ENCODE measurements at regions not wholly inside any gene's neighbourhood (a gene's known extent, or its start where the extent isn't known, plus 50 kb on each side); places are given as distances from the start of the nearest gene placed in this dataset.
A peak's percentile ranks its signal among the peaks of the same experiment; 100 is the strongest.

DNA sequence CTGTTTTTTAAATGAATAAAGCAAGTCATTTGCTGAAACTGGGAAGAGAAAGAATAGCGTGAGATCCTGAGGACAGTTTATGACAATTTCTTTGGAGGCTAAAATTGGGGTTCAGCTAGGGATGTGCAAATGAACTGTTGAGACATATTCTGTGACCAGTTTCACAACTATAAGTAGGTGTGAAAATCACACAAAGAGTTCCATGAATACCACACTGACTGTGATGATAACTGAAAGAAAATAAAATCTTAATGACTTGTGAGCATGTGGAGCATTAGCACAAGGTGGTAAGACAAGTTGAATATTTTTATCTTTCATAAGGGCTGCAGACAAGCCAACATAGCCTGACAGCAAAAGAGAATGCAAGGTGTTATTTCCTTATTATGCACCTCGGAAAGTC, 61.1 kb upstream of the PDGFD start:
- TF ChIP-seq, protein P1, sequence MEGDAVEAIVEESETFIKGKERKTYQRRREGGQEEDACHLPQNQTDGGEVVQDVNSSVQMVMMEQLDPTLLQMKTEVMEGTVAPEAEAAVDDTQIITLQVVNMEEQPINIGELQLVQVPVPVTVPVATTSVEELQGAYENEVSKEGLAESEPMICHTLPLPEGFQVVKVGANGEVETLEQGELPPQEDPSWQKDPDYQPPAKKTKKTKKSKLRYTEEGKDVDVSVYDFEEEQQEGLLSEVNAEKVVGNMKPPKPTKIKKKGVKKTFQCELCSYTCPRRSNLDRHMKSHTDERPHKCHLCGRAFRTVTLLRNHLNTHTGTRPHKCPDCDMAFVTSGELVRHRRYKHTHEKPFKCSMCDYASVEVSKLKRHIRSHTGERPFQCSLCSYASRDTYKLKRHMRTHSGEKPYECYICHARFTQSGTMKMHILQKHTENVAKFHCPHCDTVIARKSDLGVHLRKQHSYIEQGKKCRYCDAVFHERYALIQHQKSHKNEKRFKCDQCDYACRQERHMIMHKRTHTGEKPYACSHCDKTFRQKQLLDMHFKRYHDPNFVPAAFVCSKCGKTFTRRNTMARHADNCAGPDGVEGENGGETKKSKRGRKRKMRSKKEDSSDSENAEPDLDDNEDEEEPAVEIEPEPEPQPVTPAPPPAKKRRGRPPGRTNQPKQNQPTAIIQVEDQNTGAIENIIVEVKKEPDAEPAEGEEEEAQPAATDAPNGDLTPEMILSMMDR (IDR thresholded peaks at IDR 0.05 in 4 of 5, conservative IDR thresholded peaks at IDR 0.05 in 1 of 5), result no peak
- no peak for TF ChIP-seq POLR2A (IDR thresholded peaks at IDR 0.05)

DNA sequence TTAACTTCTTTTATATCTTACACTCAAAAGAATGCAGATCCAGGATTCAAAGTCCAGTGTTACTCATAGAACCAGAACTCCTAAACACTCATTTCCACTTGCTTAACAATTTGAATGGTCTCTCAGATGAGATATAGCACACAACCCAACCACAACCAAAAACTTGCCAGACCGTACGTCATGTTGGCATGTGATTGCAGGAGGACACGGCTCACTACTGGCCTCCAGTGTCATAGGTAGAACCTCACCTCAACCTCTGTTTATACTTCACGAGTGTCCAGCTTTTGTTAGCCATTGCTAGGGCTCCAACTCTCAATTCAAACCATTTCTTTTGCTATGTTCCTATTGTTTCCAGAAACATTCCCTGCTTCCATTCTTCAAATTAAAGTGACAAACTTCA, 58.5 kb upstream of the PDGFD start:
- DNase-seq (no peak), ATAC-seq (no peak)
- Histone ChIP-seq H3K27ac (no peak overlapping the region), H3K4me3 (no peak overlapping the region), H3K27me3 (no peaks in the 10 kb centered on the region), H3K36me3 (no peaks in the 10 kb centered on the region), H3K4me1 (no peaks in the 10 kb centered on the region), H3K9me3 (no peaks in the 10 kb centered on the region)
- in situ Hi-C loops (cut with MboI; ENCODE audit: low sequenced_read_pairs in 4 of 4) (no loop called here), intact Hi-C loops (cut with DNase I; ENCODE audit: low total_unique reads) (no loop called here)
- no peak for TF ChIP-seq POLR2A (IDR thresholded peaks at IDR 0.05)

More for the DNA sequence above, 61.1 kb upstream of the PDGFD start:
- no peaks in the 10 kb centered on the region for H3K4me1 ChIP-seq
- H3K36me3 ChIP-seq, result no peaks in the 10 kb centered on the region
- H3K27ac ChIP-seq, result no peak overlapping the region
- H3K9me3 ChIP-seq, result no peaks in the 10 kb centered on the region
- no peak overlapping the region for H3K4me3 ChIP-seq
- in situ Hi-C loops (cut with MboI; ENCODE audit: low sequenced_read_pairs in 4 of 4), result no loop called here
- intact Hi-C loops (cut with DNase I; ENCODE audit: low total_unique reads), result no loop called here
- no peak for DNase-seq
- ATAC-seq, result no peak
- H3K27me3 ChIP-seq, result no peaks in the 10 kb centered on the region

DNA sequence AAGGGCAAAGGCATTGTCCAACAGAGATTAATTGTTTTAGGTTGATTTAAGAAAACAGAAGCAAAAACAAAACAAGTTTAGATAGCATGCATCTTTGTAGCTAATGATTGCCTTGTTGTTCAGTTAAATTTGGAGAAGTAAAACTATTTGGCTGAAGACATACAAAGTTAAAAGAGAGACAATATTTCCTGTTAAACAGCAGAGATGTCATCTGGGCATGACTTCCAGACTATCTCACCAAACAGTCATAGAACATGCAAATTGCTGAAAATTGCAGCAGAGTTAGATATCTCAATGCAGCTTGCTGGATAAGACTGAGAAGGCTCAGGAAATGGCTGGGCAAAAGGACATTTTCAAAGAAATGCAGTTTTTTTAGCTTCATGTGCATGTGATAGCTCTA, 57.5 kb upstream of the PDGFD start:
- Histone ChIP-seq H3K4me3 (no peak overlapping the region), H3K27me3 (no peaks in the 10 kb centered on the region), H3K36me3 (no peaks in the 10 kb centered on the region), H3K9me3 (no peaks in the 10 kb centered on the region), H3K4me1 (no peaks in the 10 kb centered on the region), H3K27ac (no peak overlapping the region)
- TF ChIP-seq, protein P1 (IDR thresholded peaks at IDR 0.05 in 4 of 5, conservative IDR thresholded peaks at IDR 0.05 in 1 of 5), result no peak
- no peak for TF ChIP-seq POLR2A (IDR thresholded peaks at IDR 0.05)
- DNase-seq (no peak), ATAC-seq (no peak)
- in situ Hi-C loops (cut with MboI; ENCODE audit: low sequenced_read_pairs in 4 of 4), result no loop called here
- intact Hi-C loops (cut with DNase I; ENCODE audit: low total_unique reads), result no loop called here

DNA sequence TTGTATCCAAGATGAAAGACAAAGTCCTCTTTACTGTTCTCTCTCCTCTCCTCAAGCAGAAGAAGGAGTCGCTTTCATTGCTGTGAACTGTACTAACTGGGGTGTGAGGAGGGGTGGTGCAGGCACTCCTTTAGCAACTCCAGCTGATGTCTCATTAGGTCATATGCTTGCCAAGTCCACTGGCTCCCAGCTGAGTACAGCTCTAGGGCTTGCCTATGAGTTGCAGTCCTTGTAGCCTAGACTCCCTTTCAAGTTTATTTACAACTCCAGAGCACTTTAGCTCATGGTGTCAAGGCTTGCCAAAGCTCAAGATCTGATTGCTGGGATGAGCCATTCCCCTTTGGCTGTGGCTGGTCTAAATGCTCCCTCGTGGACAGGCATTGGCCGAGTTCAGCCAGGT, 55.1 kb upstream of the PDGFD start:
- intact Hi-C loops (cut with DNase I; ENCODE audit: low total_unique reads) (no loop called here), in situ Hi-C loops (cut with MboI; ENCODE audit: low sequenced_read_pairs in 4 of 4) (no loop called here)
- ATAC-seq, result peak; percentile 39 to 70
- no peak overlapping the region for H3K4me3 ChIP-seq
- no peaks in the 10 kb centered on the region for H3K36me3 ChIP-seq
- H3K27me3 ChIP-seq, result no peaks in the 10 kb centered on the region
- peak; percentile 6 to 50 for DNase-seq
- H3K27ac ChIP-seq, result no peak overlapping the region
- H3K4me1 ChIP-seq, result no peaks in the 10 kb centered on the region
- no peaks in the 10 kb centered on the region for H3K9me3 ChIP-seq
- TF ChIP-seq POLR2A (IDR thresholded peaks at IDR 0.05), result no peak
- TF ChIP-seq, protein P1 (IDR thresholded peaks at IDR 0.05 in 4 of 5, conservative IDR thresholded peaks at IDR 0.05 in 1 of 5), result no peak

DNA sequence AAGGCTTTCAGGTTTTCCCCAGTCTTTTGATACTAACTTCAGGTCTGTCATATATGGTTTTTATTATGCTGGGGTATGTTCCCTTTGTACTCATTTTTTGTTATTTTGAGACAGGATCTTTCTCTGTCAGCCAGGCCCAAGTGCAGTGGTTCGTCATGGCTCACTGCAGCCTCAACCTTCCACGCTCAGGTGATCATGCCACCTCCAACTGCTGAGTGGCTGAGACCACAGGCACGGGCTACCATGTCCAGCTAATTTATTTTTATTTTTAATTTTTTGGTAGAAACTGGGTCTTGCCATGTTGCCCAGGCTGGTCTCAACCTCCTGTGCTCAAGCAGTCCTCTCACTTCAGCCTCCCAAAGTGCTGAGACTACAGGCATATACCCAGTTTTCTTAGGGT, 50.6 kb upstream of the PDGFD start:
- in situ Hi-C loops (cut with MboI; ENCODE audit: low sequenced_read_pairs in 4 of 4), result no loop called here
- ATAC-seq (no peak), DNase-seq (no peak)
- H3K4me3 ChIP-seq, result no peak overlapping the region
- no peak overlapping the region for H3K27ac ChIP-seq
- no peaks in the 10 kb centered on the region for H3K36me3 ChIP-seq
- intact Hi-C loops (cut with DNase I; ENCODE audit: low total_unique reads), result no loop called here
- no peak for TF ChIP-seq POLR2A (IDR thresholded peaks at IDR 0.05)
- no peaks in the 10 kb centered on the region for H3K9me3 ChIP-seq
- H3K27me3 ChIP-seq, result no peaks in the 10 kb centered on the region
- no peaks in the 10 kb centered on the region for H3K4me1 ChIP-seq

Small RNA genes in the stretch of these regions (microRNA-seq; reads per million reads assigned to microRNA genes)
- gene MIR7641-1 (ENCODE audit: borderline replicate concordance in 2 of 2), result 0 reads per million in 2 donors
